ENCODE measurements at regions not wholly inside any gene's neighbourhood (a gene's known extent, or its start where the extent isn't known, plus 50 kb on each side); places are given as distances from the start of the nearest gene placed in this dataset.

DNA sequence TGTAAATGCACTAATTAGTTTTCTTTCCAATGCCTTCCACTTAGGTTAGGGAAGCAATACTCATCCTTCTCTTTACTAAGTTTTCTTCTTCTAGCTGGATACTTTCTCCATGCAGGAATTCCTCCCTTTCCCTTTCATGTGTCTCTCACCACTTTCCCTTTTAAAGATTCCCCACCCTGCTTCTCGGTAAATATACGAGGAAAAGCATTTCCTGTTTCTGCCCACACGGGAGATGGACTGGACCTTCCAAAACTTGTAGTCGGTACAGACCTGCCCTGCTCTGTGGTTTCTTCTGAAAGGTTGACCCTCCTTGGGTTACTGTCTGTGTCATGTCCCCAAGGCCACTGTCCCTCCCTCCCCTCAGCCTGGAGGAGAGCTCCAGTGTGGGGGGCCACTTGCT lies 58.9 kb upstream of the LYZL2 start:
- TF ChIP-seq, protein P1, sequence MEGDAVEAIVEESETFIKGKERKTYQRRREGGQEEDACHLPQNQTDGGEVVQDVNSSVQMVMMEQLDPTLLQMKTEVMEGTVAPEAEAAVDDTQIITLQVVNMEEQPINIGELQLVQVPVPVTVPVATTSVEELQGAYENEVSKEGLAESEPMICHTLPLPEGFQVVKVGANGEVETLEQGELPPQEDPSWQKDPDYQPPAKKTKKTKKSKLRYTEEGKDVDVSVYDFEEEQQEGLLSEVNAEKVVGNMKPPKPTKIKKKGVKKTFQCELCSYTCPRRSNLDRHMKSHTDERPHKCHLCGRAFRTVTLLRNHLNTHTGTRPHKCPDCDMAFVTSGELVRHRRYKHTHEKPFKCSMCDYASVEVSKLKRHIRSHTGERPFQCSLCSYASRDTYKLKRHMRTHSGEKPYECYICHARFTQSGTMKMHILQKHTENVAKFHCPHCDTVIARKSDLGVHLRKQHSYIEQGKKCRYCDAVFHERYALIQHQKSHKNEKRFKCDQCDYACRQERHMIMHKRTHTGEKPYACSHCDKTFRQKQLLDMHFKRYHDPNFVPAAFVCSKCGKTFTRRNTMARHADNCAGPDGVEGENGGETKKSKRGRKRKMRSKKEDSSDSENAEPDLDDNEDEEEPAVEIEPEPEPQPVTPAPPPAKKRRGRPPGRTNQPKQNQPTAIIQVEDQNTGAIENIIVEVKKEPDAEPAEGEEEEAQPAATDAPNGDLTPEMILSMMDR (conservative IDR thresholded peaks at IDR 0.05; ENCODE audit: low read length), result no peak
- no peak for TF ChIP-seq EZH2phosphoT487 (IDR thresholded peaks at IDR 0.05; ENCODE audit: borderline replicate concordance)
